ENCODE measurements at regions not wholly inside any gene's neighbourhood (a gene's known extent, or its start where the extent isn't known, plus 50 kb on each side); places are given as distances from the start of the nearest gene placed in this dataset.

- DNase-seq (ENCODE audit: low spot score): no peak
- TF ChIP-seq CTCF (IDR thresholded peaks at IDR 0.05; ENCODE audit: extremely low read depth, missing control alignments): no peak
Observed at GRCh38 chr1:177432897-177433296, 262.1 kb downstream of the BRINP2 start.

DNA sequence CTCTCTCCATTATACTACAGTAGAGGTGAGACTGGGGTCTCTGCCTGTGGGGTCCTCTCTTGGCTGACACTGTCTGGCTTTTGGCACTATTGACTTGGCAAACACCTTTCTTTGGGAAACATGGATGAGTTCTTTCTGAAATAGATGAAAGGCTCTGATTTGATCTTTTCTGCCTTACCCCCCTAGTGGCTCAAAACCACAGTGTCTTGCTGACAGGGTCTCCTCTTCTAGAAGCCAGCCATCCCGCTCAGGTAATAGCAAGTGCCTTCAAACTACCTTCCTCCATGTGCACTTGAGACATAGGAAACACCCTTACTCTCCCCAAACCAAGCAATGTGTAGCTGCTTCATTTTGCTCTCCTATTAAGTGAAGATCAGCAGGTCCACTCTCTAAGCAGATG lies 260.4 kb downstream of the BRINP2 start:
- no peak for DNase-seq (ENCODE audit: low spot score)
- TF ChIP-seq CTCF (IDR thresholded peaks at IDR 0.05; ENCODE audit: extremely low read depth, missing control alignments): no peak

- no peak for DNase-seq (ENCODE audit: low spot score)
- TF ChIP-seq CTCF (IDR thresholded peaks at IDR 0.05; ENCODE audit: extremely low read depth, missing control alignments): no peak
Observed at GRCh38 chr1:177429234-177429633, 258.5 kb downstream of the BRINP2 start.

- no peak for TF ChIP-seq CTCF (IDR thresholded peaks at IDR 0.05; ENCODE audit: extremely low read depth, missing control alignments)
- no peak for DNase-seq (ENCODE audit: low spot score)
Observed at GRCh38 chr1:177427811-177428210, 257.1 kb downstream of the BRINP2 start.

DNA sequence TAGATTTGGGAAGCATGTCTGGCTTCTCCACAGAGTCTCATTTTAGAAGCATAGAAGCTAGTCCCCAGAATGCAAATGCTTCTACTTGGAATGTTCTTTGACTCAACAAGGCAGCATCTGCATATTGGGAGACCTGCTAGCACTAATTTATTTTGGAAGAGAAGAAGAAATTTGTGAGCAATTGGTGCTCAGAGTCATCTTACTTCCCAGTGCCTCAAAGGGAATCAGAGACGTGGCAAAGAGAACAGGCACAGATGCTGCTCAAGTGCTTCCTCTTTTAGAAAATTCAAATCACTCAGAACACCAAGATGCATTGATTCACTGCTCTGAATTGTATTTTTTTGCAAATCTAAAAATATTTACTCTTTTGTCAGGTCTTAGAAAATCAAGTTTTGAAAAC lies 255.7 kb downstream of the BRINP2 start:
- no peak for DNase-seq (ENCODE audit: low spot score)
- no peak for TF ChIP-seq CTCF (IDR thresholded peaks at IDR 0.05; ENCODE audit: extremely low read depth, missing control alignments)

DNA sequence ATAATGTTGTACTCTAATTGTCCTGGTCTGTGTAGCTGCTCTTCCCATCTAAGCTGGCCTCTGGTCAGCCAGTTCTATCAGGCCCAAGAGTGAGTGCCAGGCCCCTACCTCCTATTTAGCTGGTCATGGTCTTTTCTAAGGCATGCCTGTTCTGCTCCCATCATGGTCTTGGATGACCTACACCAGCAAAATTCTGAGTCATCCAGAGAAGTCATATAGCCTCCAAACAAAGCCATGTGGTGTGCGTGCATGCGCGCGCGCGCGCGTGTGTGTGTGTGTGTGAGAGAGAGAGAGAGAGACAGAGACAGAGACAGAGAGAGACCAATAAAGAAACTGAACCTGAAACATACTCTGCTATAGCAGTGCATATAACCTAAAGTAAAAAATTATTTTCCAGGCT lies 254.4 kb downstream of the BRINP2 start:
- no peak for TF ChIP-seq CTCF (IDR thresholded peaks at IDR 0.05; ENCODE audit: extremely low read depth, missing control alignments)

GRCh38 chr1:177424744-177425143 lies 254.0 kb downstream of the BRINP2 start:
- no peak for TF ChIP-seq CTCF (IDR thresholded peaks at IDR 0.05; ENCODE audit: extremely low read depth, missing control alignments)
- no peak for DNase-seq (ENCODE audit: low spot score)

More for the DNA sequence above, 254.4 kb downstream of the BRINP2 start:
- no peak for DNase-seq (ENCODE audit: low spot score)
